HG03066 (cell line): ENCODE measurements at regions not wholly inside any gene's neighbourhood (a gene's known extent, or its start where the extent isn't known, plus 50 kb on each side); places are given as distances from the start of the nearest gene placed in this dataset.
"Not testable (repeated sequence)": the region's sequence is repeated elsewhere in the genome, so short reads cannot be mapped to it uniquely, and the experiment has no call there.

Experiments used
- ATAC-seq: cut with Tn5 transposase; IDR thresholded peaks from one replicate; pipeline ENCODE4 v1.9.1; 2021; ENCODE audit warnings: low read depth; ENCODE audit not compliant: unreplicated experiment

DNA sequence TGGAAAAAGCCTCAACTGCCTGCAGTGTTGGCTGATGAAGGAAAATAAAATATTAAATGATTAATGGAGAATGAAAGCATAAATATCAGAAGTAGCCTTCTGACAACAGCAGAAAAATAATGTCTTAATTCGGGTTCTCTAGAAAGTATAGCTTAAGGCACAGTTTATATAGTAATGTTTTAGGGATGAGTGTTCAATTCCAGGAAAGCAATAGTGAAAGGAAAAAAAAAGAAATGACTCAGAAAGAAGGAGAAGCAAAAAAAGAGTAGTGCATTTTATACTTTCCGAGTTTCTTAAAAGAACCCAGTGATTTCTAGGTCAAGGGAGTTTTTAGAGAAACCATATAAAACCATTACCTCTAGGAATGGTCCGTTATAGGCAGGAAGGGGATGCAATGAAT, 137.3 kb downstream of the HTR1B start:
- no peak for ATAC-seq

DNA sequence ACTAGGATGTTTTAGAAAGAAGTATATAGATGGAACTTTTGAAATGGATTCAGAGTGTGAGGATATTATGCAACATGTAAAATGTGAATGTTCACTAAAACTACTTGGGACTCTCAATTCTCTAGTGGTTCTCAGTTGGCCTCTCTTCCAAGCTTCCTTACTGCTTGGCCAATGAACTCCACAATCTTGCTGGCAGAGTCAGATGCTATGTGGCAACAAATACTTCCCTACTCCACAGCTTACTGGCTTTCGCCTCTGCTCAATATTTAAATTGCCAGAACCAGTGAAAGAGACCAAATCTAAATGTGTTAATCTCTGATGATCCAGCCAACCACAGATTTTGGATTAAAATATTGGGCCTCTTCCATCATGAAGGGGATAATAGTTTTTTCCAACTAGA, 138.4 kb downstream of the HTR1B start:
- no peak for ATAC-seq

DNA sequence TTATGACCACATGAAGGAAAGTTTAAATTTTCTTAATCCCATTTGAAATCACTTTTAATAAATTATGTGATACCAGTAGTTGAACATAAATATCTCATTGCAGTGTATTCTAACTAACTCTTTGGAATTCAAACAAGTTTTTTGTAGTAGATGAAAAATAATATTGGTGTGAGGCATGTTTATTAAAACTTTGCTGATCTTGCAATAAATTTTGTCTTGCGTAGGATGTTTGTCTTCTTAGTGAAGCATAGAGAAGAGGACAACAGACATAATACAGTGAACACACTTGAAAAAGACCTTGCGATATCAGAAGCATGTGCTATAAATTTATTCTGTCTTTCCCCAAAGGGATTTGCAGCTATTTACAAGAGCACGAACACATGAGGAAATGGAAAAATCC, 140.7 kb downstream of the HTR1B start:
- ATAC-seq, result no peak

DNA sequence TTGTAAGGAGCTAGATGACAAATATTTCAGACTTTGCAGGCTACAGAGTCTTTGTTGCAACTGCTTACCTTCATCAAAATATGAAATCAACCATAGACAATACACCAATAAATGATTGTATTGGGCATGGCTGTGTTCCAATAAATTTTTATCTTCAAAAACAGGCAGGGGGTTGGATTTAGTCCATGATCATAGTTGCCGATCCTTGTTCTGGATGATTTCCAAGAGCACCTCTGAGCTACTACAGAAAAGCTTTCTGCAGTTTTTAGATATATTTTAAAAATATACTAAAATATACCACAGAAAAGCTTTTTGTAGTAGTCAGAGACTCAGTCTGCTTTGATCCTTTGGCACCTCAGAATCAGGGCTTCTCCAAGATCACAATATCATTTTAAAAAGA, 145.0 kb downstream of the HTR1B start:
- ATAC-seq, result no peak

DNA sequence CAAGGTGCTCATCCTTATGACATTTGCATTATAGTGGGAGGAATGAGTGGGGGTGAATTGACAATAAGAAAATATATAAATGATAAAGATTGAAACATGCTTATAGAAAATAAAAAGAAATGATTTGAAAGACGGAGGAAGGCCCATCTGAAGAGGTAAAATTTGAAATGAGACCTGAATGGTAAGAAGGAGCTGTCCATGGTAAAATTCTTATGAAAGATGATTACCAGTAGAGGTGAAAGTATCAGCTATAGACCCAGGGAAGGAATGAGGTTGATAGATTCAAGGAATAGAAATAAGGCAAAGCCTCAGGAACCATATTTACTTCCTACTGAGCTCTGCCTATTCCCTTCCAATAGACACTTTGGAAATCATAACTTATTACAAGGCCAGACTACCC, 149.7 kb downstream of the HTR1B start:
- ATAC-seq, result no peak

DNA sequence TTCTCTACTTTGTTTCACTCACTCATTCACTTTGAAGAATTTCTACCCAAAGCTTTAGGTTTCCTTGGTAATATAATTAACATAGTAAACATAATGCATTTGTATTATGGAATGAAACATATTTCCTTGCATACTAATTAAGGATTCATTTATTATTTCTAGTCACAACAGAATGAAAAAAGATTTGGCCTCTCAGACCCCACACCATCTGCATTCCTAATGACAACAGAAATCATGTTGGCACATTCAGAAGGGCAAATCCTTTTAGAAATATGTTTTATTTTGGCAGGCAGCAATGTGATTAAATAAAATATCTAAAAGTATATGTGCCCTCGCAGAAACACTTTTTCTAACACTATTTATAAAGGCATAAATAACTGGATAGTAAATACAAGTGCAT, 163.4 kb downstream of the HTR1B start:
- ATAC-seq, result no peak

DNA sequence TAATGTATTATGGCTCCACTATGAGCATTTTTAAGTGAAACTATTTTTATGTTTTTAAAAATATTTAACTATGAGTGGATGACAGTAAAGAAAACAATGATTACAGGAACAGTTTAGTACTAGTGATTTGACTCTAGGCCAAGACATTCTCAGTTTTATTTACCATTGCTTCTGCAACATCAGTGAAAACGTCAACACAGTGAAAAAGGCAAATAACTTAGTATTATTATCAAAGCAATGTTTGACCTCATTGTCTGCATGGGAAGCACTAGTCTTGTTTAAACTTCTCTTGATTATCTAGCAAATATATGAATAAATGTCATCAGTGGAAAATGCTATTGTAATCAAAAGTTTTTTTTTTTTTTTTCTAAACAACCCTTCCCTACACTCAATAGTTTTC, 165.0 kb downstream of the HTR1B start:
- ATAC-seq, result no peak

DNA sequence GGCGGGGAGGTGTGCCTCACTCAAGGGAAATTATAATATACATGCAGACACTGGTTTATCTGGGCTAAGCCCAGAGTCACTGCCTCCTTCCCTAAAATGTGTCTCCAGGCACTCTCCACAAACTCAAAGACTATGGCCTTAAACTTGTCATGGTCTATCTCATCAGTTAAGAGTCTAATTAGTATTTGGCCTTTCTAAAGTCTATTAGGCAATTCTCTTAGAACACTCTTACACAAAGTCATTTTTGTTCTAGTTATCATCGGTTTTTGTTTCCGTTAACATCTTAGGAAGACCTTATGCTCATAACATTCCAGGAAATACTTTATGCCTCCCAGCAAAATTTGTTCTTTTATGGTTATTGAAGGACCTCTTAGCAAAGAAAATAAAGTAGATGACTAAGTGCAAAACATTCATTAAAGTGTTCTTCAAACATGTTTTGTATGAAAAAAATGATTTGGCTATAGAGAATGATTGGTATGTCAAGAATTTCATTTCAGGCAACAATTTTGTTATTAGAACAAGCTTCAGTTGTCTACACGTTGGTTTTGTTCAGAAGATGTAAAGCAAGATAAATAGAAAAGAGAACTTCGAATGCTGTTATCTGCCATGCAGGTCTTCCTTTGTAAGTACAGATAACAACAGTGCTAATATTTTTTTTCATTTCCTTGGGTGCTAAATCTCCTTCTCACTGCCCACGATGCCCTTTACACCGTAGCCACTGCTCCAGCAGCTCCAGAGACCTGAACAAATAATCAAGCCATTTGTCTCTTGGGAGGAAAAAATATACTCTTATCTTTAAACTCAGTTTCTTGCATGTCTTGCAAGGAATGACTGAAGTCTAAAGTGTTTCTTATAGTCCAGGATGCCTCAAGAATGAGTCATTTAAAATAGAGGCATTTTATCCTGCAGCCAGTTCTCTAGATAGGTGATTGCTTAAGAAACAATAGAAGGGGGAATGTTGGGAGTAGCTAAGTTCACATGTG, 170.4 kb downstream of the HTR1B start:
- ATAC-seq, result no peak

DNA sequence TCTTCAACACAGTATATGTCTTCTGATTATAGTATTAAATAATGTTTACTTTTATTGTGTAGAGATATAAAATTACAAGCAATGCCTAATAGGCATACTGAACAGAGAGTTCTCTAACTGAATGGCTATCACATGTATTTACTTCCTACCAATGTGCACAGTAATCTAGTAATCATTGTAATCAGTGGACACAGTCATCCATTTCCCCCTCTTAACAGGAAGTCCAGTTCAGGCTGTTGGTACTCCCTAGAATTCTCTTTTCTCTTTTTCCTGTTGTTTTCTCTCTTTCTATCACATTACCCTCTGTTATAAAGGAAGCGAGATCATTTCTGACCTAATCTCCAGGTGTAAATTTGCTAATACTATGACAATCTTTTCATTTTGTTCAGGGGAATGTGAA, 172.5 kb downstream of the HTR1B start:
- no peak for ATAC-seq

DNA sequence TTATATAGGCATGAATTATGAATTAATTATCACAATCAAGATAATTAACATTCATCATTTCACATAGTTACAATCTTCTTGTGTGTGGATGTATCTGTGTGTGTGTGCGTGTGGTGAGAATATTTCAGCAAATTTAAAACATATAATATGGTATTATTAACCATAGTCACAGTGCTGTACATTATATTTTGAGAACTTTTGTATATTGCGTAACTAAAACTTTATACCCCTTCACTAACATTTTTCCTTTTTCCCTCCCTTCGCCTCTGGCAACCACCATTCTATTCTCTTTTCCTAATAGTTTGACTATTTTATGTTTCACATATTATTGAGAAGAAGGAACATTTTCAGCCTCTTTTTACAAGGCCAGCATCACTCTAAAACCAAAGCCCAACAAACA, 176.8 kb downstream of the HTR1B start:
- ATAC-seq, result no peak

DNA sequence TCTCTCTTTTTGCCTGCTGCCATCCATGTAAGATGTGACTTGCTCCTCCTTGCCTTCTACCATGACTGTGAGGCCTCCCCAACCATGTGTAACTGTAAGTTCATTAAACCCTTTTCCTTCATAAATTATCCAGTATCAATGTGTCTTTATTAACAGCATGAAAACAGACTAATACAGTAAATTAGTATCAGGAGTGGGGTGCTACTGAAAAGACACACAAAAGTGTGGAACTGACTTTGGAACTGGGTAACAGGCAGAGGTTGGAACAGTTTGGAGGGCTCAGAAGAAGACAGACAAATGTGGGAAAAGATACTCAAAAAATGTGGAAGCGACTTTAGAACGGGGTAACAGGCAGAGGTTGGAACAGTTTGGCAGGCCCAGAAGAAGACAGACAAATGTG, 189.4 kb downstream of the HTR1B start:
- no peak for ATAC-seq

DNA sequence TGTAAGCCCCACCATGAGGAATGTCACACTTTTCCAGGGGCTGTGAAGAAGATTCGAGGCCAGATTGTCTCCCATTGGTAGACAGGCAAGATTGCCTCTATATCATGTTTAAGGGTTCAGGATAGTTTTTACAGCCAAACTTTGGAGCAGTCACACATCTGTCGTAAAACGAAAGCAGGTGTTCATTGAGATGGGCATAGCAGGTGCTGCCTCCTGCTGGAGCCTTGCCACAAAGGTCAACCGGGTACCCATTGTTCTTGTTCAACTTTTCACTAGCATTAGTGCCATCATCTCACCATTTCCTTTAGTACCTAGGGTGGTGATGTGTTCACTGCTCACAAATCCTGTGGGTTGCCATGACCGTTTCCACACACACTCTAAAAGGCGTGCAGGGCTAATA, 198.3 kb downstream of the HTR1B start:
- no peak for ATAC-seq

DNA sequence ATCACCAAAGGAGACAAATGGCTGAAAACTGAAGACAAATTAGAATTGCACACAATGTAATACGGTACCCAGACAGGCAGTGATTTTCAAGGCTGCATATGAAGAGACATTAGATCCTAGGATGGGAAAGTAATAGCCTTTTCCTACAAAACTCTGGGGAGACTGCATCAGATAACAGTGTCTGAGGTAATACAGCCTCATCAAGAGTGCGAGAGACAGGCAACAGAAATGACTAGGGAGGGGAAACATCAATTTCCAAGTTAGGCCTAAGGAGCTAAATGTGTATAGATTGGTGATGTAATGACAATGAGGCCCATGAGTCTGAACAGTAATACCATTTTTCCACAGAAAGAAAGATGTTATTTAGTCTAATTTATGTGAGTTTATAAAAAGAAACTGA, 200.3 kb downstream of the HTR1B start:
- ATAC-seq, result no peak

DNA sequence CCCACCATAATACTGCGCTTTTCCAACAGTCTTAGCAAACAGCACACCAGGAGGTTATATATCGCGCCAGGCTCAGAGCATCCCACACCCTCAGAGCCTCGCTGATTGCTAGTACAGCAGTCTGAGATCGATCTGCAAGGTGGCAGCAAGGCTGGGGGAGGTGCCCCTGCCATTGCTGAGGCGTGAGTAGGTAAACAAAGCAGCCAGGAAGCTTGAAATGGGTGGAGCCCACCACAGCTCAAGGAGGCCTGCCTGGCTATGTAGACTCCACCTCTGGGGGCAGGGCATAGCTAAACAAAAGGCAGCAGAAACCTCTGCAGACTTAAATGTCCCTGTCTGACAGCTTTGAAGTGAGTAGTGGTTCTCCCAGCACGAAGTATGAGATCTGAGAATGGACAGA, 211.5 kb downstream of the HTR1B start:
- not testable (repeated sequence) for ATAC-seq

DNA sequence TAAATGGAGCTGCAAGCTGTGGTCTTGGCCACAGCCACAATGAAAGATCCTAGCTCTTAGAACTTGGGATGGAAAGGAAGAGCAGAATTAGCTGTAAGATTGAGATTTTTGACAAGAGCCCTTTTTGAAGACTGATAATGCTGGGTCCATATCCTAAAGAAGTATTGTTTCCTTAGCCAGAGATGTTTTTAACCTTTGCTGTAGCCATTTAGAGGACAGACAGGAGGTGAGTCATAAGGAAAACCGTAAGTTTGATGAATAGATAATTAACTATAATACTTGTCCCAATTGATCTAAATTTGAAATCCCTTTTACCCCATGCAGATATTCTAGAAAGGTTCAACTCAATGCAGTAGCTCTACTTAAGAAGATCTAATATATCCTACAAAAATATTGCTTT, 213.7 kb downstream of the HTR1B start:
- no peak for ATAC-seq

DNA sequence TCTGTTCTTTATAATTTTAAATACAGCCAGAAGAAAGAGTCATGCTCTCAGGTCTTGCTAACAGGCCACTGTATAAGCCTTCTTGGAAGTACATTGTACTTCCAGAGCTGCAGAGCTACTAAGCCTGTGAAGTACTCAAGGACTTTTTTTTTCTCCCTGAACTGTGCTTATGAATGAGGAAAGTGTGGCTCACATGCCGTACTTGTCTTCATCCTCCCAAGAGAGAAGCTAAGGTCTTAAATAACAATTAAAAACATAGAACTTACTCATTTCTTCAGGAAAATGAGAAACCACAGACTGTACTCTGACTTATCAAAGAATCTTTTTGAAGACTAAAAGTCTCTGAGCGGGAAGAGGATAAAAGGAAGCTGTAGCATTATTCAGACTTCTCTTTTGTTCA, 218.3 kb downstream of the HTR1B start:
- ATAC-seq, result no peak

DNA sequence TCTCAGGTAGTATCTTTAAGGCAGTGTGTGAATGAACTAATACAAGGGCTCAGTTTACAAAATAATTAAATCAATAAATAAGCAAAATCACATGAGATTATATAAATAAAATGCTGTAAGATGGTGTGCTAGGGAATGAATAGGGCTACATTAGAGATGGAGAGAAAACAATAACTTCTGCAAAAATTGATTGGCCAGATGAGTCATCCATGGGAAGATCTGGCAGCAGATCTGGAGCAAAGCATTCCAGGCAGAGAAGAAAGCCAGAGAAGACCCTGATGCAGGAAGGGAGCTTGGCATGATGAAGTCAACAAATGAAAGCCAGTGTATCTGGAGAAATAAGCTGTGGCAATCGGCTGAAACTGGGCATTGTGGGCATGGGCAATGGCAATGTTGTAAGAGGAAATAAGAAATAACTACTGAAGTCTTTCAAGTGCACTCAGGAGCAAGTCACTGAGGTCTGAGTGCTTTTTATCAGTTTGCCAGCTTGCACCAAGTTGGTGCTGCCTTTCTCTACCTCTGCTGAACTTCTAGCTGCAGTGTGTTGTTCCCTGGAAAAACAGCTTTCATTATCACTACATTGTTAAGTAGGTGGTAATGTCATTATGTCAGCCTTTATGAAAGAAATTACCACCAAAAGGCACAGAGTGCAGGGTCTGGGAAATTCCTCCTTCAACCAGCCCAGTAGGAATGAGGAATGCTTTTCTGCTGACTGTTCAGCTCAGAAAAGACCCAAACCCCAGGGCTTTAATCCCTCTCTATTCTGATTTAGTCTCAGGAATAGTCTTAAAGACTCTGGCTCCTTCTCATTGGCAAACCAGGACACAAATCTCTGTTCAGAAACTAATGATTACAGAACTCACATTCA, 231.6 kb downstream of the HTR1B start:
- ATAC-seq, result no peak

DNA sequence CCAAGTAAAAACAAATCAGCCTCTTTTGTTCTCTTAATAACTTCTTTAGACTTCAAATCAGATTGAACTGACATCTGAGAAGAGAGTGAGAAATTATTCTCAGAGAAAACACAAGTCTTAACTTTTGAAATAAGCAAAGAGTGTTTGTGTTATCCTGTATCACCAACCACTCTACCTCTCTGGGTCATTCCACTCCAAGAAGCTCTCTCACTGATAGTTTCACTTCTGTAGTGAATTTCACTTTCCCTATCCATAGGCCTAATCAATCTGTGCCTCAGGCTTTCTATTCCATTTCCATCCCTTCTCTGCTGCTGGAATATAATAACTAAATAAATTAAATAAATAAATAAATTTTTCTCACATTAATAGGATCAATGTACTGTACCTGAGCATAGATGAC, 235.0 kb downstream of the HTR1B start:
- no peak for ATAC-seq

DNA sequence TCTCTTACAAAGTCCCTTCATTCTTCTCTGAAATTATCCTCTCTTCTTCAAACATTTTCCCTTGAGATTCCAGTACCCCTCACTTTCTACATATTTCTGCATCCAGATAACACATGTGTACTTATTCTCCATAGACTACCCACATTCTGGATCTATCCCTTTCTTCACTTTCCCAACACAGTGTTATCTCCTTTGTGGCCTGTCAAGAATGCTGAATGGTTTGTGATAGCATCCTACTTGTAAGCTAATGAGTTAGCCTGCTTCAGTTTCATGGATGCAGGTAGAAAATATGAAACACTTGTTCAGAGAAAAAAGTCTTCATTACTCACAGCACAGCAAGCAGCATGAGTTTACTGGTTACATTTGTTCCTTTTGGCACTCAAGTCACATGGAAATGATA, 245.4 kb downstream of the HTR1B start:
- ATAC-seq, result no peak

DNA sequence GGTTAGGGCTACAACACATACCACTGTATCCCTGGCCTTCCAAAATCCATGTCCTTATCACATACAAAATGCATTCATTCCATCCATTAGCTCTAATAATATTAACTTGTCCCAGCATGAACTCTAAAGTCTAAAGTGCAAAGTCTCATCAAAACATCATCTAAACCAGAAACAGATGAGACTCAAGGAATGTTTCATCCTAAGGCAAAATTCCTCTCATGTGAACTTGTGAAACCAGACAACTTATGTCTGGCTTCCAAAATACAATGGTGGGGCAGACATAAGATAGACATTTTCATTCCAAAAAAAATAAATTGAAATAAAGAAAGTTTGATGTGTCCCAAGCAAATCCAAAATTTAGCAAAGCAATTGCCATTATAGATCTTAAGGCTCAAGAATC, 257.4 kb downstream of the HTR1B start:
- ATAC-seq, result no peak

DNA sequence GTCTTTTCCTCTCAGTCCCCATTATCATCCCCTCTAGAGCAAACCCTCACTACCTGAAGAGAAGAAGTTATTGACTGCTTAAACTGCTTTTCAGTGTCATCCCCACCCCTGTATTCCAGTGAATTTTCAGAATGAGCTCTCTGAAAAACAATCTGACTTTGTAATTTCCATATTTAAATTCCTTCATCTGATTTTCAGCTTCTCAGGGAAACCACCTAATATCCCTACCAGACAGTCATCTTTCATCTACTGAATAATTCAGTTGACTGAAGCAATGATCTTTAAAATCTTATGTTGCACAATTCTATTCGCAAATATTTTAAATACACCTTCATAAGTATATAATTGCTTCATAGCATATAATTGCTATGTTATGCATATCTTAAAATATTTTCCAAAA, 258.7 kb downstream of the HTR1B start:
- no peak for ATAC-seq

DNA sequence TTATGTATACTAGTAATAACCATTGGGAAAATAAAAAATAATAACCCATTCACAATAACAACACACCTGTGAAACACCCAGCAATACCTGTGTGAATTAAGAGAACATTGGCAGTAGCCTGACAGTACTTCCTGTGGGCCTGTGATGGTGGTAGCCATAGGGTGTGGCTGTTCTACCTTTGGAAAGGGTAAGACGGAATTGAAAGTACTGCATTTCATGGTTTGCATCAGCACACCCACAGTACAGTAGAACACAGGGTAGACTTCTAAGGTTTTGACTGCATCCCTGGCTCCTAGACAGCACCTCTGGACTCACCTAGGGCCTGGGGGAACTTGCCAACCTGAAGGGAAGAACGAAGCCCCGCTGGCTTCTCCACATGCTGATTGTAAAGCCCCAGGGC, 279.8 kb downstream of the HTR1B start:
- no peak for ATAC-seq
